Stomach (tissue), 4 donors: ENCODE measurements at regions not wholly inside any gene's neighbourhood (a gene's known extent, or its start where the extent isn't known, plus 50 kb on each side); places are given as distances from the start of the nearest gene placed in this dataset.

Source experiments
- POLR2A ChIP-seq, 4 donors: fragments of 450-650 bp; IDR thresholded peaks; one replicate each; pipeline ENCODE4 v1.6.1; 2016; ENCODE audit warnings: antibody characterized with exemption in 4 of 4, control low read depth in 2 of 4, mild to moderate bottlenecking in 1 of 4, moderate library complexity in 1 of 4
- POLR2AphosphoS5 ChIP-seq, 3 donors: sonication (generic); formaldehyde crosslinking; IDR thresholded peaks; one replicate each; pipeline ENCODE4 v1.6.1; 2016; ENCODE audit warnings: antibody characterized with exemption in 3 of 3
- TF ChIP-seq, protein P1 (sequence below), 7 experiments: fragments of 450-650 bp in 4 of 7; fragments of 200-600 bp in 3 of 7; sonication (generic) in 3 of 7; IDR thresholded peaks; one replicate each; pipeline ENCODE4 v1.5.1; 2016 to 2019; ENCODE audit warnings: antibody characterized with exemption in 7 of 7, control low read depth in 2 of 7, mild to moderate bottlenecking in 1 of 7

DNA sequence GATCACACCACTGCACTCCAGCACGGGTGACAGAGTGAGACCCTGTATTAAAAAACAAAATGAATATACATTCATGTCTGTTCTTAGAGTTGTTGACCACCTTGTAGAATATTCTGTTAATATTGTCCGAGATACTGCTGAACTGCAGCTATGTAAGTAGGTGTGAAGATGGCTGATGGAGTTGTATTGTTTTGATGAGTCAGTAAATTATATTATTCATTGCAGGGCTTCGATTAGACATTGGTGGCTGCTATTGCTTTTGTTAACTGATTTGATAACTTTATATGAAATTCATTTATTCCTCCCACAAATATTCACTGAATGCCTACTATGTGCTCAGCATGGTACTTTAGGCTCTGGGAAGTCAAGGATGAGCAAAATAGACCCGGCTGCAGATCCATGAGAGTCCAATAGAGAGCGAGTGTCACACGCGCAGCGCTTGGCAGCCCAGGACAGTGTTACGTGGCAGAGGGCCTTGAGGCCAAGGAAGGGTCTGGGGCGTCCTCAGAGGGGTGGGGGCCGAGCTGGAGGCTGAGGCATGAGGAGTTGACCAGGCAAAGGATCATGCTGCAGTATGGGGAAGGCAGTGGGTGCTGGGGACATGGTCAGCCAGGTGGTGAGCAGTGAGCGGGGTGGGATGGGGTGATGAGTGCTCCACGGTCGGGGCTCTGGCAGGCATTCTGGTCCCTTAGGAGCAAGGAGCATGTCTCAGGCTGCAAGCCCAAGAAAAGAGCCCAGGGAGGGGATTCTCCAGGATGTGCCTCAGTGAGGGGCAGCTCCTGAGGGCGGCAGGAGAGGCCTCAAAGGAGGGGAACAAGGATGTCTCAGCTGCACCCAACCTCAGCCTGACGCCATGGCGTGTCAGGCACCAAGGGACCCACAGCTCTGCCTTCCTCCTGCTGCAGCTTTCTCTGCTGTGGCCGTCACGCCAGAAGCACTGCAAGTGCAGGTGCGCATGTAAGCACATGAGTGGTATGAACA is 243.5 kb downstream of the GADD45G start:
- TF ChIP-seq, protein P1, sequence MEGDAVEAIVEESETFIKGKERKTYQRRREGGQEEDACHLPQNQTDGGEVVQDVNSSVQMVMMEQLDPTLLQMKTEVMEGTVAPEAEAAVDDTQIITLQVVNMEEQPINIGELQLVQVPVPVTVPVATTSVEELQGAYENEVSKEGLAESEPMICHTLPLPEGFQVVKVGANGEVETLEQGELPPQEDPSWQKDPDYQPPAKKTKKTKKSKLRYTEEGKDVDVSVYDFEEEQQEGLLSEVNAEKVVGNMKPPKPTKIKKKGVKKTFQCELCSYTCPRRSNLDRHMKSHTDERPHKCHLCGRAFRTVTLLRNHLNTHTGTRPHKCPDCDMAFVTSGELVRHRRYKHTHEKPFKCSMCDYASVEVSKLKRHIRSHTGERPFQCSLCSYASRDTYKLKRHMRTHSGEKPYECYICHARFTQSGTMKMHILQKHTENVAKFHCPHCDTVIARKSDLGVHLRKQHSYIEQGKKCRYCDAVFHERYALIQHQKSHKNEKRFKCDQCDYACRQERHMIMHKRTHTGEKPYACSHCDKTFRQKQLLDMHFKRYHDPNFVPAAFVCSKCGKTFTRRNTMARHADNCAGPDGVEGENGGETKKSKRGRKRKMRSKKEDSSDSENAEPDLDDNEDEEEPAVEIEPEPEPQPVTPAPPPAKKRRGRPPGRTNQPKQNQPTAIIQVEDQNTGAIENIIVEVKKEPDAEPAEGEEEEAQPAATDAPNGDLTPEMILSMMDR (IDR thresholded peaks at IDR 0.05): no peak
- TF ChIP-seq POLR2A (IDR thresholded peaks at IDR 0.05): no peak
- TF ChIP-seq POLR2AphosphoS5 (IDR thresholded peaks at IDR 0.05): no peak
